ENCODE measurements at regions not wholly inside any gene's neighbourhood (a gene's known extent, or its start where the extent isn't known, plus 50 kb on each side); places are given as distances from the start of the nearest gene placed in this dataset.

DNA sequence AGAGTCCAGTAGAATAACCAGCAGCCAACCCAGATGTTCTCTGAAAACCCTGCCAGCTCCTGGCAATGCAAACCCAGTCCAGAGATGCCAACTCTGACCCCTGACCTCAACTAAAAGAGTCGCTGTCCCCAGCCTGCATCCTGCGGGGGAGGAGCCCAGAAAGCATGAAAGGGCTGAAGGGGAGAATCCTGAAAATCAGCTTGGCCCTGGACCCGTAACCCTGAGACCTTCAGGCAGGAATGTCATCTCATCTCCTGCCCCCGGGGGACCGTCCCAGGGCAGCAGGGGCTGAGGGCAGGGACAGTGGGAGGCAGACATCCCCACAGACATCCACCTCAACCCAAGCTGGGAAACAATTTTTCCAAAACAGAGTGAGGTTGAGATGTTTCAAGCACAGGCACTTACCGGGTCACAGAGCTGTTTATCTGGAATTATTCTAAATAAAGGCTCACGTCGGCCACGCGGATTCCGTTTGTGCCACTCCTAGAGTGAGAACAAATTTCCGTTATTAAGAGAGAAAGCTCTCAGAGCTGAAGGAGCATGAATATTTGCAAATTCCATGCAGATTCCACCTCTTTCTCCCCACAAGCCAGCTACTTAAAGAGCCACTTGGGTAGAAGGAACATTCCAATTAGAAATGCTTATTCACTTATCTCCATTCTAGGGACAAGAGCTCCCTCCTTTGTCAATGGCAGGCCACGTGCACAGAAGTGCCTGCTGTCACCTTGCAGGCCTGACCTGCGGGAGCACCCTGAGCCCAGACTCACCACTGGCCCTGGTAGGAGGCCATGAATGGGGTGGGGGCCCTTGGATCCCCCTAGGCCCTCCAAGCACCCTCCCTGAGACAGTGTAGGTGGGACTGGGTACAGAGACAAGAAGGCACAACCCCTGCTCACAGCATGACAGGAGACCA is 240.1 kb downstream of the NPHP4 start:
- intact Hi-C loops (cut with micrococcal nuclease), result no loop called here
- no peaks in the 10 kb centered on the region for H3K27me3 Mint-ChIP-seq (ENCODE audit: insufficient read depth)
- no peak overlapping the region for H3K4me3 Mint-ChIP-seq
- DNase-seq (ENCODE audit: low spot score), result no peak
- no peaks in the 10 kb centered on the region for H3K9me3 Mint-ChIP-seq
- H3K27ac Mint-ChIP-seq, result no peak overlapping the region
- H3K36me3 Mint-ChIP-seq (ENCODE audit: low read depth), result no peaks in the 10 kb centered on the region
- H3K4me1 Mint-ChIP-seq (ENCODE audit: low read depth), result no peaks in the 10 kb centered on the region

DNA sequence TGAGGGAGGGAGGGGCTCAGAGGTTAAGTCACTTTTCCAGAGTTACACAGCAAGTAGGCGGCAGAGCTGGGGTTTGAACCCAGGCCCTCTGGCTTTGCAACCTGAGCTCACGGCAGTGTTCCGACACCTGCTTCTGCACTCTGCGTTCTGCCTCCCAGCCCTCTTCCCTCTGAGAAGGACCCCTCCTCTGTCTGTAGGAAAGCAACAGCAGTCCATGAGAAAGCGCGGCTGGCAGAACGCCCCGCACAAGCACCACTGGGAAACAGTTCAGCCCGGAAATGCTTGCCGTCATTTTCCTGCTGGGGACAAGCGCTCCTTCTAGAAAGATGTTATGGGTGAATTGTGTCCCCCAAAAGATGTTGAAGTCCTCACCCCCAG is 241.1 kb downstream of the NPHP4 start:
- Mint-ChIP-seq H3K9me3 (no peaks in the 10 kb centered on the region), H3K27me3 (ENCODE audit: insufficient read depth) (no peaks in the 10 kb centered on the region), H3K4me3 (no peak overlapping the region), H3K36me3 (ENCODE audit: low read depth) (no peaks in the 10 kb centered on the region), H3K27ac (no peak overlapping the region), H3K4me1 (ENCODE audit: low read depth) (no peaks in the 10 kb centered on the region)
- no peak for DNase-seq (ENCODE audit: low spot score)
- intact Hi-C loops (cut with micrococcal nuclease), result no loop called here

DNA sequence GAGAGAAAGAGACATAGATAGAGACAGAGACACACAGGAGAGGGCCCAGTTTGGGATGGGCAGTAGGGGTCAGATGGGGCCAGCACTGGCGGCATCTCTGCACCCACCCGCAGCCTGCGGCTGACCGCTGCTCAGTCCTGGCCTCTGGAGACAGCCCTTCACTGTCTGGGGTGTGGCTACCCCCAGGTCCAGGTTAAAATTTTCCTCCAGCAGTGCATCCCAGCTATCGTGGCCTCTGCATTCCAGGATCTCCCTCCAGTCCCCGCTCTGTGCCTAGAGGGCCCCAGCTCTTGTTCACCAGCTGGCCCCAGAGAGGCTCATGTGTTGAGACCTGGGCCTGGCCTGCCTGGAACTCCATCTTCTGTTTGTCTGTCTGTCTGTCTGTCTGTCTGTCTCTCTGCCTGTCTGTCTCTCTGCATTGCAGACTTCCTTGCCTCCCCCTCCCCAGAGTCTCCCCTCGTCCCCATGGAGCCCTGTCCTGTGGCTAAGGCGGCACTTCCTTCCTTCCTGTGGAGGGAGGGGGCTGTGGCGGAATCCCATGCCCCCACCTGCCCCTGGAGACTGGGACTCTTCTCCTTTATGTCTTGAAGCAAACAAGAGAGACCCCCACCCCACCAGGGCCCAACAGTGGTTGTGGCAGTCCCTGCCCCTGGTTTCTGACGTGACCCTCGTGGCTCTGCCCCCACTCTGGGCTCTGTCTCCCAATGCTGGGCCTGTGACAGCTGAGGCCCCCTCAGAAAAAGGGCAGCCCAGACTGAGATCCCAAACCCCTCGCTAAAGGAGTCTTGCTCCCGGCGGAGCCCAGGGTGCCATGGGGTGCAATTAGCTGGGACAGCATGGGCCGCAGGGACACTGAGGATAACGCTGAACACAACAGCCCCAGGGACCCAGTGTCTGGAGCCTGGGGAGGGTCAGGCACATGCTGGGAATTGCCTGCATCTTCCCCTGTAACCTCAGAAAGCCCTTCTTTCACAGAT is 241.8 kb downstream of the NPHP4 start:
- no peak for DNase-seq (ENCODE audit: low spot score)
- Mint-ChIP-seq H3K9me3 (no peaks in the 10 kb centered on the region), H3K36me3 (ENCODE audit: low read depth) (no peaks in the 10 kb centered on the region), H3K4me1 (ENCODE audit: low read depth) (no peaks in the 10 kb centered on the region), H3K27ac (no peak overlapping the region), H3K4me3 (no peak overlapping the region), H3K27me3 (ENCODE audit: insufficient read depth) (no peaks in the 10 kb centered on the region)
- intact Hi-C loops (cut with micrococcal nuclease), result no loop called here

DNA sequence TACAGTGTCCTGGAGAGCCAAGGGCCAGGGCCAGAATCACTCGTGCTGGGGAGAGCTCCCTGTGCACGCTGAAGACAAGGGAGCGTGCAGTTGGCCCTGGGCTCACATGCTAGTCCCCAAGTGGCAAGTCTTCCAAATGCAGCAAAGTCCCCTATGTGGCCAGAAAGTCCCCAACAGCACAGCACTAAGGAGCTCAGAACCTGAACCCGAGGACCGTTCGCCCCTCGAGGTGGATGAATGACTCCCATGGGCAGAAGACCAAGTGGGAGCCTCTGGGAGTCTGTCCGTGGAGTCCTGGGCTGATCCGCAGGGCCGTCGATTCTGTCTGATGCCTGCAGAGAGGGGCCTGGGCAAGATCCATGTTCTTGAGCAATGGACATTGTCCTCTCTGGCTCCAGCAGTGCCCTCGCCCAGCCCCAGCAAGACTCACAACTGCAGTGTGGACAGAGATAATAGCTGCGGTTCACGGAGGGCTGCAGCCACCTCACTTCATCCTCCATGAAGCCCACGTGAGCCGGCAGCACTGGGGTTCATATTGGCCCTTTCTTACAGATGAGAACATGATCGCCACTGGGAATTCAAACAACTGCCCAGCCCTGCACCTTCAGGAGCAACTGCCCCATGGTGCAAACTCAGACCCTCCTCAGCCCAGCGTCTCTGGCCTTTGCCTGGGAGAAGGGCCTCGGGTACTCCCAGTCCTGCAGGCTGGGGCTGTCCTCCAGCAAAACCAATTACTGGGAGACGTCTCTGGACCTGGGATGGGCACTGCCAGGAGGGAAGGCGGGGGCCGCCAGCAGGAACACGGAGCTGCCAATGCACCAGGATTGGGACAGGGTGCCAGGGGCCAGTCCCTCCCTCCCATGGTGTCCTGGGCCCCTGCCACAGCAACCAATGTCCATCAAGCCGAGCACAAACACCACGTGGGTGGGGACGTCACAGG is 243.7 kb downstream of the NPHP4 start:
- no peak for DNase-seq (ENCODE audit: low spot score)
- H3K27ac Mint-ChIP-seq, result no peak overlapping the region
- no peaks in the 10 kb centered on the region for H3K36me3 Mint-ChIP-seq (ENCODE audit: low read depth)
- no peaks in the 10 kb centered on the region for H3K9me3 Mint-ChIP-seq
- H3K4me1 Mint-ChIP-seq (ENCODE audit: low read depth), result no peaks in the 10 kb centered on the region
- no peak overlapping the region for H3K4me3 Mint-ChIP-seq
- intact Hi-C loops (cut with micrococcal nuclease), result no loop called here
- no peaks in the 10 kb centered on the region for H3K27me3 Mint-ChIP-seq (ENCODE audit: insufficient read depth)

DNA sequence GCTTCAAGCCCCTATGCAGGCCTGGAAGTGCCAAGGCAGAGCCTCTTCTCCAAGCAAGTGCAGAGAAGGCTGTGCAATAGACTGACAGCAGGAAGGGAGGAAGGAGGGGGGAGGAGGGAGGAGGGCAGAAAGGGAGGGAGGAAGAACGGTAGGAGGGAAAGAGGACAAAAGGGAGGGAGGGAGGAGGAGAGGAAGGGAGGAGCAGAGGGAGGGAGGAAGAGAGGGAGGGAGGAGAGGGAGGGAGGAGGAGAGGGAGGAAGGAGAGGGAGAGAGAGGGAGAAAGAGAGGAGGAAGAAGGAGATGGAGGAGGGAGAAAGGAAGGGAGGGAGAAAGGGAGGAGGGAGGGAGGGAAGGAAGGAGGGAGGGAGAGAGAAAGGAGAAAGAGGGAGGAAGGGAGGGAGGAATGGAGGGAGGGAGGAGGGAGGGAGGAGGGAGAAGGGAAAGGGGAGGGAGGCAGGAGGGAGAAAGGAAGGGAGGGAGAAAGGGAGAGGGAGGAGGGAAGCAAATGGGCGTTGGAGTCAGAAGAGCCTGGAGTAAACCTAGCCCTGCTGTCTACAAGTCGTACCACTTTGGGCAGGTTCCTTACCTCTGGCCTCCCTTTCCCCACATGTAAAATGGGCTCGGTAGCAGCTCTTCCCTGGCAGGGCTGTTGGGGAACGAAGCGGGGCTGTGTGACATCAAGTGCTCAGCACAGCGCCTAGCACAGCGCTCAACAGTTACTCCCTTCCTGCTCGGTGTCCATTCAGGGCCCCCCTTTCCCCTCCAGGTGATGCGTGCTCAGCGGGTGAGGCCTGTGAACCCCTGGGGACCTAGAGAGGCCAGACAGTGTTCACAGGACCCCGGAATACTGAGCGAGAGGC is 244.6 kb downstream of the NPHP4 start:
- H3K9me3 Mint-ChIP-seq, result no peaks in the 10 kb centered on the region
- intact Hi-C loops (cut with micrococcal nuclease), result no loop called here
- no peak overlapping the region for H3K4me3 Mint-ChIP-seq
- no peak for DNase-seq (ENCODE audit: low spot score)
- H3K4me1 Mint-ChIP-seq (ENCODE audit: low read depth), result no peaks in the 10 kb centered on the region
- H3K36me3 Mint-ChIP-seq (ENCODE audit: low read depth), result no peaks in the 10 kb centered on the region
- no peak overlapping the region for H3K27ac Mint-ChIP-seq
- H3K27me3 Mint-ChIP-seq (ENCODE audit: insufficient read depth), result no peaks in the 10 kb centered on the region

DNA sequence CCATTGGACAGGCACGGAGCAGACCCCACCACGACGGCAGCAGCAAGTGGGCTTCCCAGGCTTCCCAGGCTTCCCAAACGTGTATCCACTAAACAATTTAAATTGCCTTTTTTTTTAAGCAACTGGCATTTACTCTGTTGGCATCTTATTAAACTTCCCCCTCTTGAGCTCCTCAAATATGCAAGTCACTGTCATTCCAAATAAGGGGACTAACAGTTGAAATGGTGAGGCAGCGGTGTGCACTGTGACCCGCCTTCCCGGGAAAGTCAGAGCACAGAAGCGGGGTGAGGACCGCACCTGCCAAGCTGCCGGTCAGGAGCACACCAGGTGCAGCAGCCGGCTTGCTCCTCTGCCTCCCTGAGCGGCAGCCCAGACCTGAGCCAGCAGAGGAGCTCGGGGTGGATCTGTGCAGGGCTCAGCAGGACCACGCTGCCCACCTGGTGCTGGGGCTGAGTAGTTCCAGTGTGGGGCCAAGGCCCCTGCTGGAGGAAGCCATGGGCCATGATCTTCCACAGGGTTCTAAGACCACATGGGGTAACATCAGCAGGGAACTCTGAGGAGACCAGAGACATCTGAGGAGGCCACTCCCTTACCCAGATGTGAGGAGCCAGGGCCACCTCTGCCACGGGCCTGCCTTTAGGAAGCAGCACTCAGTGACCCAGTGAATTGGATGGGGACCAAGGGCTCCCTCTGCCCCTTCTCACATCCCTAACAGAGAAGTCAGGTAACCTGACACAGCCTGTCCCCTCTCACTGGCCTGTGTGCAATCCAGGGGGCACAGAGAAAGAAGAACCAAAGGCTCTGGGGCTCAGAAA is 245.4 kb downstream of the NPHP4 start:
- no peaks in the 10 kb centered on the region for H3K4me1 Mint-ChIP-seq (ENCODE audit: low read depth)
- no peak overlapping the region for H3K27ac Mint-ChIP-seq

DNA sequence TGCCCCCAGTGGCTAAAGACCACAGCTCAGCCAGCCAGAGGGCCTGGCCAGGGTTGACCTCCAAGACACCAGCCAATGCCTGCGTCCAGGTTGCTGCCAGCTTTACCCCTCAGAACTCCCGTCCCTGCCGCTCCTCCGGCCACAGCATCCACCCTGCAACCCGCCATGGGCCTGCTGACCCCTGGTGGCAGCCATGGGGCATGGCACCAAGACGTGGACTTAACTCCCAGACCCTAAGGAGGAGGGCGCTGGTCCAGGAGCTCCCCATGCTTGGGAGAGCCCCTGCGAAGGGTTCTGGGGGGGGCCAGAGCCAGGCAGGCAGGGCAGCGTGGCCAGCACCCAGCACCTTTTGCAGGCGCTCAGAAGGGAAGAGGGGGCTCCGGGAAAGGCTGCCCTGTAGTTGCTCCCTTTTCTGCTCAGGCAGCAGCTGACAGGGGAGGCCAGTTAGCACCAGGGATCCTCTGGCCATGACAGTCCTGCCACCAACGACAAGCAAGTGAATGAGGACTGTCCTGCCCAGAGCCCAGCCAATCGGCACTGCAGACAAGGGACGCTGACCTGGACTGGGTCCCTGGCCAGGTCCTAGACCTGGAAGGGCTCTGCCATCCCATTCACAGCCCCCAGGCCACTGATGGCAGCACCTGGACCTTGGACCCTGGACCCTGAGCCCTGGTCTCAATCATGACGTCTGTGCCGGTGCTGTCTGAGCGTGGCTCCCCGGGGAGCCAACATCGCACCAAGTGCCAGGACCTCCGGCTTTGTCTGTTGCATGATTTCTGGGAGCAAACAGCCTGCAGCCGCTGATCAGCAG is 246.2 kb downstream of the NPHP4 start:
- peak; percentile 26 for DNase-seq (ENCODE audit: low spot score)
- intact Hi-C loops (cut with micrococcal nuclease), result loop anchor here (1.0 to 2.0 kb wide), 2 partner anchors 109 to 236 kb away; no protein-coding TSS in a partner anchor
- no peaks in the 10 kb centered on the region for H3K27me3 Mint-ChIP-seq (ENCODE audit: insufficient read depth)
- no peaks in the 10 kb centered on the region for H3K4me1 Mint-ChIP-seq (ENCODE audit: low read depth)
- no peak overlapping the region for H3K27ac Mint-ChIP-seq
- no peaks in the 10 kb centered on the region for H3K9me3 Mint-ChIP-seq
- H3K4me3 Mint-ChIP-seq, result no peak overlapping the region
- H3K36me3 Mint-ChIP-seq (ENCODE audit: low read depth), result no peaks in the 10 kb centered on the region

More for the DNA sequence above, 245.4 kb downstream of the NPHP4 start:
- Mint-ChIP-seq H3K4me3 (no peak overlapping the region), H3K9me3 (no peaks in the 10 kb centered on the region), H3K27me3 (ENCODE audit: insufficient read depth) (no peaks in the 10 kb centered on the region), H3K36me3 (ENCODE audit: low read depth) (no peaks in the 10 kb centered on the region)
- intact Hi-C loops (cut with micrococcal nuclease), result loop anchor here (1.0 kb wide), 1 partner anchor 237 kb away; no protein-coding TSS in a partner anchor
- DNase-seq (ENCODE audit: low spot score), result no peak

DNA sequence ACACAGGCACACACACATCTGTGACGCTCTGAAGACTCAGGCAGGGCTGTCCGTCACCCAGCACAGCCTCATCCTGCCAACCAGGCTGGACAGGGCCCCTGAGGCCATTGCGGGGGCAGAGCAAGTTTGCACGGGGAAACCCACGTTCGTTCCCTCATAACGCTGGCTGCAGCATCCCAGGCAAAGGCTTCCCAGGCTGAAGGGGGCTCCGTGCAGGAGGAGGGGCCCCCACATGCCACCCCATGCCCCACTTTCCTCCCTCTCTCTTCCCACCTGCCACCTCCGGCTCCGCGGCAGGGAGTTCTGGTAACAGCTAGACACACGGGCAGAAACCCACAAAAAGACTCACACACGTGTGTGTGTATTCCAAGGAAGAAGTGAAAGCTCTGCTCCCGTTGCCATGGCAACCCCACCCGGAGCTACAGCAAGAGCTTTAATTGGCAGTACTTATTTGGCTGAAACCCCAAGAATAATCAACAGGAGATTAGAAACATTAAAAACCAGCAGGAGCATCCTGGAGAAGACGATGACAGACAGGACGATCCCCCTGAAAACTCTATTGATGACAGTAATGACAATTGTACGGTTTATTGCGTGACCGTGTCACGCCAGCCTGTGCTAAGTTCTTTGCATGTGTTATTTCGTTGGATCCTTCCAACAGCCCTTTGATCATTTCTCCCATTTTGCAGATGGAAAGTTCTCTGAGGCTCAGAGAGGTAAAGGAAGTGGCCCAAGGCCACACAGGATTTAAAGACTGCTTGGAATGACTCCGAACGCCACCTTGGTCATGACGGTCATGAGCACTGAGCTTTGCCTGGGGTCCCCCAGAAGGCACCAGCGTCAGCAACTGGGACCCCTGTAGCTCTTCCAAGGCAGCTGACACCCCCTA is 247.1 kb downstream of the NPHP4 start:
- H3K27ac Mint-ChIP-seq, result no peak overlapping the region
- H3K9me3 Mint-ChIP-seq, result no peaks in the 10 kb centered on the region
- DNase-seq (ENCODE audit: low spot score), result no peak
- intact Hi-C loops (cut with micrococcal nuclease), result loop anchor here (2.0 kb wide), 1 partner anchor 108 kb away; no protein-coding TSS in a partner anchor
- H3K27me3 Mint-ChIP-seq (ENCODE audit: insufficient read depth), result no peaks in the 10 kb centered on the region
- H3K36me3 Mint-ChIP-seq (ENCODE audit: low read depth), result no peaks in the 10 kb centered on the region
- no peak overlapping the region for H3K4me3 Mint-ChIP-seq
- no peaks in the 10 kb centered on the region for H3K4me1 Mint-ChIP-seq (ENCODE audit: low read depth)

DNA sequence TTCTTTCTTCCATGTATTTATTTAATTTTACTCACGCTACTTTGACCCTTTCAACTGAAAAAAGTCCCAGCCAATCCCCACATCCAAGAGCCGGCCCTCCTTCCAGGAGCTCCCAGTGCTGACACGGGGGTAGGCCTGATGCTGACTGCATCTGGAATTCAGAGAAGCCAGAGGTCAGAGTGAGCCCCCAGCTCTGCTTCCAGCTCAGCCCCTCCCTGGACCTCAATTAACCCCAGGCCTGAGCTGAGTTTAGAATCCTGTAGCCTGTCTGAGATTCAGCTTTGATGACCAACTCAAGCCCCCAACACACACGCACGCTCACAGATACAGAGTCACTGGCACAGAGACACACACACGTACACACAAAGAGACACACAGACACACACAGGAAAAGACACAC is 247.9 kb downstream of the NPHP4 start:
- H3K4me1 Mint-ChIP-seq (ENCODE audit: low read depth), result no peaks in the 10 kb centered on the region
- no peak for DNase-seq (ENCODE audit: low spot score)
- H3K9me3 Mint-ChIP-seq, result no peaks in the 10 kb centered on the region
- H3K4me3 Mint-ChIP-seq, result no peak overlapping the region
- no peaks in the 10 kb centered on the region for H3K36me3 Mint-ChIP-seq (ENCODE audit: low read depth)
- H3K27me3 Mint-ChIP-seq (ENCODE audit: insufficient read depth), result no peaks in the 10 kb centered on the region
- intact Hi-C loops (cut with micrococcal nuclease), result loop anchor here (2.0 kb wide), 1 partner anchor 108 kb away; no protein-coding TSS in a partner anchor
- no peak overlapping the region for H3K27ac Mint-ChIP-seq
